ENCODE measurements at regions not wholly inside any gene's neighbourhood (a gene's known extent, or its start where the extent isn't known, plus 50 kb on each side); places are given as distances from the start of the nearest gene placed in this dataset.
"Not testable (repeated sequence)": the region's sequence is repeated elsewhere in the genome, so short reads cannot be mapped to it uniquely, and the experiment has no call there.

- no peak for DNase-seq
Observed at GRCh38 chr13:83722443-83722842, 159.8 kb downstream of the SLITRK1 start.

- no peak for DNase-seq
Observed at GRCh38 chr13:83716121-83716520, 166.2 kb downstream of the SLITRK1 start.

GRCh38 chr13:83714236-83714635 is 168.0 kb downstream of the SLITRK1 start:
- no peak for DNase-seq

GRCh38 chr13:83710133-83710515 is 172.2 kb downstream of the SLITRK1 start:
- no peak for DNase-seq

GRCh38 chr13:83709426-83710132 is 172.7 kb downstream of the SLITRK1 start:
- DNase-seq = no peak

GRCh38 chr13:83702021-83702420 is 180.3 kb downstream of the SLITRK1 start:
- DNase-seq = no peak

GRCh38 chr13:83692800-83693199 is 189.5 kb downstream of the SLITRK1 start:
- no peak for DNase-seq

GRCh38 chr13:83691966-83692365 is 190.3 kb downstream of the SLITRK1 start:
- no peak for DNase-seq

GRCh38 chr13:83681547-83681946 is 200.7 kb downstream of the SLITRK1 start:
- no peak for DNase-seq

- DNase-seq = no peak
Observed at GRCh38 chr13:83677985-83678384, 204.3 kb downstream of the SLITRK1 start.

GRCh38 chr13:83672612-83673011 is 209.7 kb downstream of the SLITRK1 start:
- DNase-seq = no peak

GRCh38 chr13:83667606-83668005 is 214.7 kb downstream of the SLITRK1 start:
- DNase-seq = no peak

- DNase-seq = no peak
Observed at GRCh38 chr13:83666141-83666540, 216.1 kb downstream of the SLITRK1 start.

- DNase-seq = no peak
Observed at GRCh38 chr13:83657281-83657680, 225.0 kb downstream of the SLITRK1 start.

GRCh38 chr13:83642617-83643016 is 239.7 kb downstream of the SLITRK1 start:
- not testable (repeated sequence) for DNase-seq

- no peak for DNase-seq
Observed at GRCh38 chr13:83634601-83635000, 247.7 kb downstream of the SLITRK1 start.

- DNase-seq = no peak
Observed at GRCh38 chr13:83633746-83634145, 248.5 kb downstream of the SLITRK1 start.

GRCh38 chr13:83622422-83622784 is 259.9 kb downstream of the SLITRK1 start:
- no peak for DNase-seq

- DNase-seq = no peak
Observed at GRCh38 chr13:83621765-83622421, 260.4 kb downstream of the SLITRK1 start.

GRCh38 chr13:83620530-83621220 is 261.6 kb downstream of the SLITRK1 start:
- no peak for DNase-seq

GRCh38 chr13:83618966-83619365 is 263.3 kb downstream of the SLITRK1 start:
- no peak for DNase-seq

GRCh38 chr13:83613524-83613923 is 268.8 kb downstream of the SLITRK1 start:
- no peak for DNase-seq

GRCh38 chr13:83601539-83601938 is 280.7 kb downstream of the SLITRK1 start:
- DNase-seq = no peak

GRCh38 chr13:83592095-83592494 is 290.2 kb downstream of the SLITRK1 start:
- no peak for DNase-seq
